GM19240 (cell line): ENCODE measurements at regions not wholly inside any gene's neighbourhood (a gene's known extent, or its start where the extent isn't known, plus 50 kb on each side); places are given as distances from the start of the nearest gene placed in this dataset.

Experiments used
- DNase-seq: peaks from one replicate; pipeline ENCODE4 v3.0.0; 2011; ENCODE audit warnings: low spot score; ENCODE audit not compliant: insufficient read length

DNA sequence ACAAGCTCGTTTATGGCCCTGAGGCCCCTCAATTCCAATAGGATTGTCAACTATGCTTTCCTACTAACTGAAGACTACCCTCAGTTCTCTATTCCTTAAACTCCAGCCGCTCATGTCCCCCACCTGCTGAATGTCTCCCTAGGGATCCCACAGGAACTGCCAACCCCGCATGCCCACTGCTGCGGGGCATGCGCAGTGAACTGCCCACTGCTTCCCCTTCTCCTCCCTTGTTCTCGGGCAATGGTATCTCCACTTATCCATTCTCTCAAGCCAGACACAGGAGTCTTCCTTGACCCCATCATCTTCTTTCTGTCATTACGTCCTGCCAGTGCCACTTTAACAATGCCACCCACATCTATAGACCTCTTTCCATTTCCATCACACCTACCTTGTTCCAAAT, 90.0 kb downstream of the FGF18 start:
- no peak for DNase-seq

DNA sequence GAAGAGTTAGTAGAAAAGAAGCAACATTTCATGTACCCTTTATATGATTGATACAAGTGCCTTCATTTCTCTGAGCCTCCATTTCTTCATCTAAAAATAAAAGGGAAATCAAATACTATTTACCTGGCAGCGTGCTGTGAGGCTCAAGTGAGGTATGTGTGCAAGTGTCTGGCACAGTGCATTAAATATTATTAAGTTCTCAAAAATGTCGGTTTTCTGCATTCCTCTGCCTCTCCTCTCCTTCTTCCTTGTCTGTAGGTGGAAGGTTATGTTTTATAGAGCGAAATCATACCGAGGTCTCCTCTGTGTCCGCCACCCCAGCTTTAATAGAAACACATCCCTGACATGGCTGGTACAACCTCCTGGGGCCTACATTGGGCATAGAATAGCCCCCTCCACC, 93.0 kb downstream of the FGF18 start:
- no peak for DNase-seq

DNA sequence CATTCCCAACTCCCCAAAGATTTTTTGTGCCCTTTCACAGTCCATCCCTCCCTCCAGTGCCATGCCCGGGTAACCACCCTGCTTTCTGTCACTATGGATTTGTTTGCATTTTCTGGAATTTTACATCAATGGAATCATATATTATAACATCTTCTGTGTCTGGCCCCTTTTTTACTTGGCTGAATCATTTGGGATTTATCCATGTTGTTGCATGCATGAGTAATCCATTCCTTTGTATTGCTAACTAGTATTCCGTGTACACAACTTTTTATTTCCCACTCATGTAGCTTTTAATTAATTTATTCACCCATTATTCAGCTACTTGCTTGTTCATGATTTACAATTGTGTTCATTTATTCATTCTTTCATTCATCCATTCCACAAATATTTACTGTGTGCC, 94.1 kb downstream of the FGF18 start:
- DNase-seq: no peak

DNA sequence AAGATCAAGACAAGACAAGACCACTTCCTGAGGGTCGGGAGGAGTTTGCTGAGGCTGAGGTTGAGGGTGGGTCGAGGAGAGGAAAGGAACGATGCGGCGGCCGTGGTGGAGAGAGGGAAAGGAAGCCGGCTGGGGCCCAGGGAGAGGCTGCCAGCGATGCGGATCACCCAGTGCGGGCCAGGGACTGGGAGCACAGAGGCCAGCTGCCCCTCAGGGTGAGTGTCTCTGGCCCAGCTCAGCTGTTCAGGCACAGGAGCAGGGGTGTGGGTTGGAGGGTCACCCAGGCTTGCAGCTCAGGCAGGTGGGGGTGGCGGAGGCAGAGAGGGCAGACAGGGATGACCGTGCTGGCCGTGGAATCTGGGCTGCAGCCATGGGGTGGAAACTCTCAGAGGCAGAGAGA, 99.5 kb downstream of the FGF18 start:
- no peak for DNase-seq

DNA sequence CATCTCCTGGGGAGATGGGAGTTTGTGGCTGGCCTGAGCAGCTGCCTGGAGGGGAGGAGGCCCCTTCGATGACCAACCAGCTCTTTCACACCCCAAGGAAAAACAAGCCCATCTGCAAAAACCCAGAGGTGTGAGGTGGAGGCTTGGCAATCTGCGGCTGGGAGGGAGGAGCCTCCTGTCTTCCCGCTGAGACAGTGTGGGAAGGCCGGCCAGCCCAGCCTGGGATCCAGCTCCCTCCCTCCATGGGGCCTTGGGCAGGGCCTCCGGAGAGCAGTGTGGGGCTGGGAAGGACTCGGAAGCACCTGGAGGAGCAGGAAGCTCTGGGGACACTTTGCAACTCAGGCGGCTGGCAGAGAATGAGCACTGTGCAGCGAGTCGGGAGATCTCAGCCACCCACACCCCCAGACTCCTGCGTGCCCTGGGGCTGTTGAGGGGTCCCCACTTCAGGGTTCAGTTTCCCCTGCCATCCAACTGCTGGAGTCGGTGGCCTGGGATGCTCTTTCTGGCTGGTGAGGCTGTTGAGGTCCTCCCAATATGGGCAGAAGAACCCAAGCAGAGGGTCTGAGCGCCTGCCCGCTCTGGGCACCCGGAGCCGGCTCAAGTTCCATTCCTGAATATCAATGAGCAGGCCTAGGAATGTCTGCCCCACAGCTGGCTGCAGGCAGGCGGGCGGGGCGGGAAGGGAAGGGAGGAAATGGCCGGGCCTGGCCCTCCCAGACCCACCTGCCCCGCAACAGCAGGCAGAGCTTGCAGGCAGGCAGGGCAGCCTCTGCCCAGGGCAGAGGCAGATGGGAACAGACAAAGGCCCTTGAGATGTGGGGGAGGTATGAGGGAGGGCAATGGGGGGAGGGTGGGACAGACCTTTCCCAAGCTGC, 101.1 kb downstream of the FGF18 start:
- no peak for DNase-seq

DNA sequence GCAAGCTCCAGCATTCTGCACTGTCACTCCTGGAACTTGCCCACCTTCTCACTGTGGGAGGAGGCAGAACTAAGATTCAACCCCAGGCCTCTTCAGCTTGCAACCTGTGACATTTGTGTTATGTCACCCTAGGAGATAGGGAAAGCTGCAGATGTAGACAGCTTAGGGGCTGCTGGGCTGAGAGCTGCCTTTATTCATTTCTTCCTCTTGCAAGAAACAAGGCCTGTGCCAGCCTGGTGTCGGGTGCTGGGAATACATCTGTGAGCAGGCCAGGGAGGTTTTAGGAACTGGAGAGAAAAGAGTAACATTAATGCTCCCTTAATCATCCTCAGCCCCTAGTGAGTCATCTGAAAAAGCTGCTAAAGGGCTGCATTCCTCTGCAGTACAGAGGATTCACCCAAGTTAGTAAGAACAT, 101.8 kb downstream of the FGF18 start:
- DNase-seq: no peak

DNA sequence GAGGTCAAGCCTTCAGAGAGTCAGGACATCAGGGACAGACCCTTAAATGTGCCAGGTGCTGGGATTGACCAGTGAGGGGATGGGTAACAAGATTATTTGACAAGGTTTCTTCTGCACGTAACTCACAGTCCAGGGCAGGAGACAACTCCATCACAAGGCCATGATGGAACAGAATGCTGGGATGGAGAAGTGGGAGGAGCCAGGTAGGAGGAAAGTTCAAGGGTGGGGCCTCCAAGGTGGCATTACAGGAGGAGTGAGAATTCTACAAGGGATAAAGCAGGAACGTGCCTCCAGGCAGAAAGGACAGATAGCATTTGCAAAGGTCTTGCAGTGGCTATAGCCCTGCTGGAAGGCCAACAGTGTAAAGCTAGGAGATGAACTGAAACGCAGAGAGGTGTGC, 102.2 kb downstream of the FGF18 start:
- no peak for DNase-seq

DNA sequence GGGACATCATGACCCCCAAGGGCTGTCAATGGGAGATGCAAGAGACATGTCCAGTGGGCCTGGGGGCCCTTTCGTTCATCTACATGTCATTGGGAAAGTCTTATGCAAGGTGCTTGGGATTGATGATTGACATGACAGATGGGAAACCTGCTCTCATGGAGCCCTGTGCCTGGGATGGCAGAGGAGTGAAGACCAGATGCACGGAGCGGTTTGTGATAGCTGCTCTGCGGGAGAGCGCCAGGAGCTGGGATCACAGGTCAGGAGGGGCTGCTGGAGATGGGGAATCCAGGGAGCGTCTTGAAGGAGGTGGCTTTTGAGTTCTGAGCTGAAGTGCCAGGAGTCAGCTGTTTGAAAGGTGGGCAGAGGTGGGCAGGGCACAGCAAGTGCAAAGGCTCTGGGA, 104.3 kb downstream of the FGF18 start:
- DNase-seq: no peak

DNA sequence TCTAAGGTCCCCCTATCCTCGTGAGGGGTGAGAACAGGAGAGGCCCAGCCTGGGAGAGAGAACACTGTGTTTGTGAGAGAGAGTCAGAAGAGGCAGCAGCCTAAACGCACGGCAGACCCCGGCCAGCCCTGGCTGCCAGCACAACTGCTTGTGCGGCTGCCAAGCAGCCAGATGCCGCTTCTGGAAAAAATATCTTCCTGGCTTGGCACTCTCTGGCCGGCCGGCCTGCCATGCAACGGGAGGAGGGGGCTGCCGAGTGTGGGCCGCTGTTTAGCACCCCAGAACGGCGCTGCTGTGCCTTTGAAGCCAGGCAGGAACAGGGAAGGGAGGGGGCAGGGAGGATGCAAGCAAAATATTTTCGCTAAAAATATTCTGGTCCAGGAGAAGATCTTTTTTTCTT, 105.0 kb downstream of the FGF18 start:
- DNase-seq: no peak

DNA sequence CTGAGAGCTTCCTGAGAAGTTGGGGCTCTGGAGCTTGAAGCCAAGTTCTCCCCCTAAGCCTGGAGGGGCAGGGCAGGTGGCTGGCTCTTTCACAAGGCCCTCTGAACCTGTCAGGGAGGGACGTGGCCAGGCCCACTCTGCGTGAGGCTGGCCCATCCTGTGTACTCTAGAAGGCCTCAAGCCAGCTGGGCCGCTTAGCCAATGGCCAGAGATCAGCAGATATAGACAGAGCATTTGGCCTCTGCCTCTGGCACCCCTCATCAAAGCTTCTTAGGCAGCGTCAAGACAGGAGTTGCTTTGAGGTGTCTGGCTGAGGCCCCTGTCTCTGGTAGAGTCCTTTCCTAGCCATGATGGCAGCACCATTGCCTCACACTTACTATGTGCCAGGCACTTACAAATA, 105.6 kb downstream of the FGF18 start:
- no peak for DNase-seq

DNA sequence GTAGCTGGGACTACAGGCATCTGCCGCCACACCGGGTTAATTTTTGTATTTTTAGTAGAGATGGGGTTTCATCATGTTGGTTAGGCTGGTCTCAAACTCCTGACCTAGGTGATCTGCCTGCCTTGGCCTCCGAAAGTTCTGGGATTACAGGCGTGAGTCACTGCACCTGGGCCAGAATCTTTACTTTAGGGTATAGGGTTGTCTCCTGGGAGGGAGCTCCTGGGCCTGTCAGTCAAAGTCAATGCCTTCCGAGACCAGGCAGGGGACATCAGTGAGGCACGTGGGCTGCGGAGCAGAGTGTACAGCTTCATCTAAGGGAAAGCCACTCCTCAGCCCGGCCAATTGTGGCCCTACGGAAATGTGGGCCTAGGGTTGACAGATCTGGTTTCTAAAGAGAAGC, 108.6 kb downstream of the FGF18 start:
- DNase-seq: no peak

DNA sequence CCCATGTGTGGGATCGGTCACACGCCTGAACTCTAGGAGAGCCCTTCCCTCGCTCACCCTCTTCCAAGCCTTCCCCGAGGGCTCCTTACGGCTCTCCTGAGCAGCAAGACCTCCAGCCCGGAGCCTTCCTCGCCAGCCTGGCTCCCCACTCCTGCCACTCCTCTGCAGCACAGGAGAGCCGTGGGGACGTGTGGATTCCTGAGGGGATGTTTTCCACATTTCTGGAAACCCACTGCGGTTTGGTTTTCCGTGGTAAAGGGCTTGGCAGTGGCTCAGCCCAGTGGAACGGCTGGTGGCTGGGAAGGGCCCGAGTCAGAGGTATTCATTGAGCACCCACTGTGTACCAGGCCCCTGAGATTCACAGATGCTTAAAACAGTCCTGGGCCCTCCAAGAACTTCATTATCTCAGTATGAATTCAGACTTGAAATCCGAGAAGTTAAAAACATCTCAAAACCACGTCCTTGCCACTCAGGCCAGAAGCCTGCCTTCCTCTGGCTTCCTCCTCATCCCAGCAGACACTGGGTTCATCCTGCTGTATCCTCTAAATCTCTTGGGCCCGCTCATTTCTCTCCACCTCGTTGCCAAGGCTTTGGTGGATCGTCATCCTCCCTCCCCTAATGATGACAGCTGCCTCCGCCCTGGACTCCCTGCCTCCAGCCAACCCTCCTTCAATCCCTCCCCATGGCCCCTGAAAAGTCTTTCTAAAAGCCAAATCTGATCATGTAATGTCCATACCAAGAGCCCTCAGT, 109.6 kb downstream of the FGF18 start:
- DNase-seq: no peak

DNA sequence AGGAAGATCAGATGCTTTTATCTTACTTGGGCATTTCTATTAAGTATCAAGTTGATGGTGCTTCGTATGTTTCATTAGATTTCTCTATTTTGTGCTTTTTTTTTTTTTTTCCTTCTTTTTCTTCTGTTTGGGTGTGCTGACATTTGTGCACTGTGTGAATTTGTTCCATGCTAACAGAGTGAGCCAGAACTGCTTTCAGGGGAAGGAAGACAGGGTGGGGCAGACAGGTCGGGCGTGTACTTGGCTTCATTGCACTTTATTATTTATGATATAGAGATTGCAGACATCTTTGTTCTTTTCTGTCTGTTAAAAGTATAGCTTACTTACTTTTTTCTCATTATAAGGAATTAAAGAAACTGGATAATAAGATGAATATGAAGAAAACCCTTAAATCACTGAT, 112.2 kb downstream of the FGF18 start:
- no peak for DNase-seq

DNA sequence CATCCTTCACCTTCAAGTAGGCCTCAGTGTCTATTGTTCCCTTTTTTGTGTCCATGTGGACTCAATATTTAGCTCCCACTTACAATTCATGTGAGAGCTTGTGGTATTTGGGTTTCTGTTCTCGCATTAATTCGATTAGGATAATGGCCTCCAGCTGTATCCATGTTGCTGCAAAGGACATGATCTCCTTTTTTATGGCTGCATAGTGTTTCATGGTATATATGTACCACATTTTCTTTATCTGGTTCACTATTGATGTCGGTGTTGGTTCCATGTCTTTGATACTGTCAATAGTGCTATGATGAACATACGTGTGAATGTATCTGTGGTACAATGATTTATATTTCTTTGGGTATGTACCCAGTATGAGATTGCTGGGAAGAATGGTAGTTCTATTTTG, 113.7 kb downstream of the FGF18 start:
- DNase-seq: no peak

DNA sequence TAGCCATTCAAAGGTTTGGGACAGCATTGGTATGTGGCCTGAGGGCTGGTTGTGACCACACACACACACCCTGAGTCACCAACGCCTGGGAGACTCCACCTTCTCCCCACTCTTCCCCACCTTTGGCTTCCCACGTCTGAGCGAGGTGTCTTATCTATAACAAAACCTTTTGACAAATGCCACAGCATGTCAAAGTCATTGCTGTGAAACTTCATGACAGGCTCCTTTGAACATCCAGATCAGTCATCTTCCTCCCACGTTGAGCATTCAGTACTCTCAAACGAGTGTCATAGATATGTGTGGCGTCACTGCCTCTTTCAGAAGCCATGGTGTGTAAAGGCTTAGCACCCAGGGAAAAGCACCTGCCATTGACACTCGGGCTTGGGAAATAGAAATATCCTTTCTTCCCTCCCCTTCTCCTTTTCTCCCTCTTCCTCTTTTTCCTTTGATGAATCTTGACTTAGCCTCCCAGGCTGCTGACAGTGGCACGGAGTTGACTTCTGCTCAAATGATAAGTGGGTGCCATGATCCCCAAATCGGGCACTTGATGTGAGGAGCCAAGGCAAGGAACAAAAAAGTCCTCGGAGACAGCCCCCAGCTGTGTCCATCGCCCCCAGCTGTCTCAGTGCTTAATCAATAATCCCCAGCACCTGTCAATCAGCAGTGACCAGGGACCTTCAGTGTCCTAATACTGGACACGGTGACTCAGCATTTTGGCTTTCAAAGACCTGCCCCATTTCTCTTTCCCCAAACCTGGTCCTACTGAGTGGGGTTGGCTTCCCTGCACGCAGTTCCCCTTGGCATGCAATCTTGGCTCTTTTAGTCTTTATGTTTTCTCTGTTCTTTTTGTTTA, 114.8 kb downstream of the FGF18 start:
- DNase-seq: no peak

DNA sequence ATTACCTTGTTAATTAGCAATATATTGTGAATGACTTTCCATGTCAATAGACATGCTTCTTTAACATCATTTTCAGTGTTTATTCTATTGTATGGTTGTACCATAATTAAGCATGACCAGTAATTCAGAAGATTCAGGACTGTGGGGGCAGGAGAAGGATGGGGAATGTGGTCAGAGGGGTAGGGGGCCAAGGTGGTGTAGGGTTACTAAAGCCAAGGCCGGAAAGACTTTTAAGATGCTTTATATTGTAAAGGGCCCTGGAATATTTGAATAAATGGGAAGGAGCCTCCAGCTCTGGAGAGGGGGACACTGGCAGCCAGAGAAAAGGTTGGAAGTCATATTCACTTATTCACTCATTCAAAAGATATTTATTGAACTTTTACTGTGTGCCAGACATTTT, 115.7 kb downstream of the FGF18 start:
- DNase-seq: no peak

DNA sequence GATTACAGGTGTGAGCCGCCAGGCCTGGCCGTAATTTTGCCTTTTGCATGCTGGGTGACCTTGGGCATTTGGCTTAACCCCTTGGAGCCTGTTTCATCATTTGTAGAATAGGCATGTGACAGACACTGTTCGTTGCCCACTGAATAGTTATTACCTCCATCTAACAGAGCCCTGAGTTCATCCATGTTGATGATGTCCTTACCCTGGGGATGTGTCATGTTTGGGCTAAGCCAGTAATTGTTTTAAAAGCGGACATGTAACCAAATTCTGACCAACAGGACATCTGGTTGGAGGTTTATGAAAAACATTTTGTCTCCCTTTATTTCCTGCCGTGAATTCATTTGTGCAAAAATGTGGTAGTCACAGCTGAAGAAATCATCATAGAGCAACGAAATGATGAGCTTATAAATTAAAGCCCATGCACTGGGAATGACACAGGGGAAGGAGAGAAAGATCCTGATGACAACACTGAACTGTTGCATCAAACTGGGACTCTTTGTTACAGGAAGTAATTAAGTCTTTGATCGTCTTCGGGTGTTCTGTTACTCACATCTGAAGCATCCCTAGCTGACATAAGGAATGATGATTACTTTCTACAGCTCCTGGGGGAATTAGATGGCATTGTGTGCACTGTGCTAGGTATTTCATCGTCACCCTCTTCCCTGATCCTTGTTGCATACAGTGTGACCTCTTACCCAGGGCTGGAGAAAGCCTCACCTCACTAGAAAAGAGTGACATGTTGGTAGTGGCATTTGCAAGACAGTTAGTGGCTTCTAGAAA, 117.8 kb downstream of the FGF18 start:
- DNase-seq: no peak

DNA sequence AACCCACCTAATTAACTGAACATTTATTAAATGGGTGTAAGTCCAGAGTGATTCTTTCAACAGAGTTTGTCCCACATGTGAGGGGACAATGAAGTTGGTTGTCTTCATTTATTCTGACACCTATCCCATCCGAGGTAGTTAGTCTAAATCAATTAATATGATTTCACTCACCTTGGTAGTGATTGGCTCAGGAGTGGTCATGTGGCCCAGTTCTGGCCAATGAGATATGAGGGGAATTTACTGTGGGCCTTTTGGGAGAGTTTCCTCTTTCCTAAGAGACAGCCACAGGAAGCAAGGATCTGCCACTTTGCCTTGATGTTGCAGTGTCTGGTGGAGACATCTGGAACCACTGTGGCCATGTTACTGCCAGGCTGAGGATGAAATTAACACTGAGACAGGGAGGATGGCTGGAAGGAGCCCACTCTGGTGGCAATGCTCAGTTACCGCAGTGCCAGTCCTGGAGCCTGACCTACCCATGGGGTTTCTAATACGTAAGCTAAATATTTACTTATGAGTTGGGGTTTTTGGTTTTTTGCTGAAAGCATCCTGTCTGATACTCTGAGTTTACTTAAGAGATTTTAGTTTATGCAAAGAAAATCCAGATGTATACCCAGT, 118.6 kb downstream of the FGF18 start:
- DNase-seq: no peak

DNA sequence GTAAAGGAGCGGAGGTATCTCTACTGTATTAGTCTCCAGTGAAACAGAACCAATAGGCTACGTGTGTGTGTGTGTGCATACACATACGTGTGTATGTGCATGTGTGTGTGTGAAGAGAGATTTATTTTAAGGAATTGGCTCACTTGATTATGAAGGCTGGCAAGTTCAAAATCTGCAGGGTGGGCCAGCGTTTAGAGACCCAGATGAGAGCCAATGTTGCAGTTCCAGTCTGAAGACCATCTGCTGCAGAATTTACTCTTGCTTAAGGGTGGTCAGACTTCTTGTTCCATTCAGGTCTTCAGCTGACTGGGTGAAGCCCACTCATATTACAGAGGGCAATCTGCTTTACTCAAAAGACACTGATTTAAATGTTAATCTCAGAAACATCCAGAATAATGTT, 119.2 kb downstream of the FGF18 start:
- DNase-seq: no peak

DNA sequence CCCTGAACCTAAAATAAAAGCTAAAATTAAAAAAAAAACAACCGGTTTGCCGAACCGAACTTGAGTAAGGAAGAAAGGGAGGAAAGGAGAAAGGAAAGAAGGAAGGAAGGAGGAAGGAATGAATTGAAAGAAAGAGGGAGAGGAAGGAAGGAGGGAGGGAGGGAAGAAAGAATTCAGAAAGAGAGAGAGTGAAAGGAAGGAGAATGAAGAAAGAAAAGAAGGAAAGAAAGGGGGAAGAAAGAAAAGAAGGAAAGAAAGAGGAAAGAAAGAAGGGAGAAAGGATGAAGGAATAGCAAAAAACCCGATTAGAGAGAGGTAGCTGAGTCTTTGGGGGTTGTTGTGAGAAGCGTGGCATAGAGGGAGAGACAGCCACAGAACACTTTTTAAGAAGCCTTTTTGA, 121.4 kb downstream of the FGF18 start:
- no peak for DNase-seq

DNA sequence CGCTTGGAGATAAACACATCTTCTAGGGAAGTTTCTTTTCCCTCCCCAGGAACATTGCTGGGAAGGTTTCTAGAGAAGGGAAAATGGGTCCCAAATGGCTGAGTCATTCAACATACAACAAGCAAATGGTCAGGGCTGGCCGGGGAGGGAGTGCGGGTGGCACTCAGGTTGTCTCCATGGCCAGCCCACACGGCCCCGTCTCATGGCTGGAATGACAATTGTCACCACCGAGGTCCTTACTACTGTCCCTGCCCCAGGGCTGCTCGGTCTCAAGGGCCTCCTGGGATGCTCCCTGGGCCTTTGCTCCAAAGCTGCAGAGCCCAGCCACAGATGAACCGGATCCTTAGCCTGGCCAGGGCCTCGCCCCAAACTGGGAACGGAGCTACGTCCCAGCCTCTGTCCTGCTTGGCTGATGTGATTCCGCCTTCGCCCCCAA, 121.9 kb downstream of the FGF18 start:
- DNase-seq: no peak
